IPS DF 4.7 (cell line): ENCODE measurements at regions not wholly inside any gene's neighbourhood (a gene's known extent, or its start where the extent isn't known, plus 50 kb on each side); places are given as distances from the start of the nearest gene placed in this dataset.
A peak's percentile ranks its signal among the peaks of the same experiment; 100 is the strongest.

ENCODE experiments used
- DNase-seq: peaks from one replicate; pipeline ENCODE4 v3.0.0-alpha.2; 2013; ENCODE audit warnings: low spot score; ENCODE audit errors: extremely low read depth

DNA sequence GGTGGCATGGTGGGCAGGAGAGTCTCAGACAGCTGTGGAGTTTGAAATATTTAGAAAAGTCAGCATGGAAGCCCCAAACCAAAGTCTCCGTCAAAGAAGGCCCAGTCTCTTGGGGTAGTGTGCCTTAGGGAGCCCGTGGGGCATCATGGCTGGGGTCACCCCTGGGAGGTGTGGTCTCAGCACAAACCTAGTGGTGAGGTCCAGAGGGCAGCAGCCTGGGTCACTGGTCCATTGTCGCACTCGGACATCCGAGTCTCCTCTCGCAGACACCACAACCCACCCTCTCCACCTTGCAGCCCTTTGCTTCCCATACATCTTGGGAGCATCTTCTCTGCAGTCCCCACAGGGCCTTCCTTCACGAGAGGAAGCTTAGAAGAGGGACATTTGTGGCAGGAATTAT is 588.0 kb upstream of the TMEM132C start:
- no peak for DNase-seq

DNA sequence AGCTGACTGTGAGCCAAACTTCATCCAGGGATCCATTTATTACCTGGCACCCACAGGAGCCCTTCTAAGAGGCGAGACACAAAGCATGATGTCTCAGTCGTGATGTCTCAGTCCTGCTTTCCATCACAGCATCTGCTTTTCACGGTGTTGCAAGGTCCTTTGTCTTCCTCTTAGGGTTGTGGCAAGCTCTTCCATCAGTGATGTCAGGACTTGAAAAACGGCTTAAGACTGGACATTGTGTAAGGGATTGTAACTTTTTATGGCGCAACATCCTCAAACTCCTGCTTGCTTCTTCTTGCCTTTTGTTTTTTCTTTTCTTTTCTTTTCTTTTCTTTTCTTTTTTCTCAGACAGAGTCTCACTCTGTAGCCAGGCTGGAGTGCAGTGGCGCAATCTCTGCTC is 586.5 kb upstream of the TMEM132C start:
- no peak for DNase-seq

DNA sequence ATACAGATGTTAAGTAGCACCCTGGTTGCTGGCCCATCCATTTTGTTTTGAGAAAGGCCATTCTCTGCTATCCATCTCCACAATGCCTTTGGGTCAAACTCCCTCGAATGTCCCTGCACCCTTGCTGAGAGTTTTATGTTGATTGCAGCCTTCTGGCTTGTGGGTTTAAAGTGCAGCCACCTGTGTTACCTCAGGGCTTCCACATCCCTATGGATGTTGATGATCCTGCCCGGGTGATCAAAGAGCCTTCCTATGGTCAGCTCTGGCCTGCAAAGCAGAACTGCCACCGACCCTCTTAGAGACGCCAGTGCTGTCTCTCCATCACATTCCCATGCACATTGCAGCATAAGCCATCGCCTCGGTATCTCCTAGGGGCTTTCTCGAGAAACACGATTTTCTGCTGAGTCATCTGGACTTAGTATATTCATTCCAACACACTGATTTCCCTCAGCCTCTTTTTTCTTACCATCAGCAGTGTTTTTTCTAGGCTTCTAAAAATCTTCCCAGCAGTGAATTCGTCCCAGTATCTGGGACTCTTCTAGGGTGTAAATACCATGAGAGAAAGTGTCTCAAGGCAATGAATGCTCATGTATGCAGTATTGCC is 585.7 kb upstream of the TMEM132C start:
- no peak for DNase-seq

DNA sequence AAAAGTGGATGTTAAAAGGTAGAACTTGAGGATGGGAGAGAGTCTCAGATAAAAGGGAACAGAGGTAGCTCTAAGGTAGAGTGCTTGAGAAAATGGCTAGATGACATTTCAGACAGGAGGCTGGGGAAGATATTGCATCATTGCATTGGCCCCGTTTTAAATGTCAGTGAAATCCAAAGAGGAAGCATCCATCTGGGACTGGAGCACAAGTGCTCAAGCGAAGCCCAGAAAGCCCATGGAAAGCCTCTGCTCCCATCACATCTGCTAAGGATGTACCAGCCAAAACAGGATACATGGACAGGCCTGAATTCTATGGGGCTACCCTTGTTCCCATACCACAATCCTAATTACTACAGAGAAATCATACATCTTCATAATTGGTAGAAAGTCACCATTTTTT is 581.5 kb upstream of the TMEM132C start:
- no peak for DNase-seq

DNA sequence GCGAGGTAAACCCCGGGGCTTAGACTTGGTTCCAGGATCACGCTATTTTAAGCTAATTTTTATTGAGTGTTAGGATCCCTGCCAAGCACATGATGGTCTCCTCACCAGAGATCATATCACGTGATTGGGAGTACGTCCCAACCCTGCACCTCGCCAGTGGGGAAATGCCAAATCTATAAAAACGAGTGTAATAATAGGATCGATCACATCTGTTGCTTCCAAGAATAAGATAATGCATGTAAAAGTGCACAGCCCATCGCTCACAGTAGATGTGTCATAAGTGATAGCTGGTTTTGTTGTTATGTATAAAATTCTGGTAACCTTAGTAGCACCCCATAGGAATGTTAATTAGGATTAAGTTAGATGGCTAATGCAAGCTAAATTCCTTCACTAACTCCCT is 581.0 kb upstream of the TMEM132C start:
- DNase-seq: no peak

DNA sequence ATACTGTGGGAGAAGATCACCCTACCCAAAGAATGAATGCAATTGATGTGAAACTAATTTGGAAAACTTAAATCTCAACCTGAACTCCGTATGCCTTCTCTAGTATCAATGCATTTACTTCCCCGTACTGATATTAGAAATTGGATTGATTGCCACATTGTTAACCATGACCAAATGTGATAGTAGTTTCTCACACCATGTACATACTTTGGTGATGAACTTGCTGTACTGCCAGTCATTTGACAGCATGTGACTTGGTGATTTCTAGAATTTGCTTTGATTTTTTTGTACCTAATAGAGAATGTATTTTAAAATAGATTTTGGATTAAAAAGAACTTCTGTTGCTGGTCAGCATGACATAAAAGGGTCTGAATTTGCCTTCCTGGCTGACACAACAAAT is 579.8 kb upstream of the TMEM132C start:
- no peak for DNase-seq

DNA sequence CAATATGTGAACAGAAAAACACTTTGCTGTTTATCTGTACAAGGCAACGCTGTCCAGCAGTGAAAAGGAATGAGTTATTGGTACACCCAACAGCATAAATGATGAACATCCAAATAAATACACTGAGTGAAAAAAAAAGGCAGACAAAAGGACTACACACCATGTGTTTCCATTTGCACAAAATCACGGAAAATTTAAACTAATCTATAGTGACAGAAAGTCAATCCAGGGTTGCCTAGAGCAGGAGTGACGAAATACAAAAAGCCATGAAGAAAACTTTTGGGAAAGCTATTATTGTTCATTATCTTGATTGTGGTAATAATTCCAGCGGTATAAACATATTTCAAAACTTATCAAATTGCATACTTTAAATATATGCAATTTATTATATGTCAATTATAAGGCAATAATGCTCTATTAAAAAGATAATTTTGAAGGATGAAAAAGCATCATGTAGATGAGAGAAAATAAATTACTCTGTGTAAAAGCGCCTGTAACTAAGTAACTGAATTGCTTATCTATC is 578.0 kb upstream of the TMEM132C start:
- DNase-seq: no peak

DNA sequence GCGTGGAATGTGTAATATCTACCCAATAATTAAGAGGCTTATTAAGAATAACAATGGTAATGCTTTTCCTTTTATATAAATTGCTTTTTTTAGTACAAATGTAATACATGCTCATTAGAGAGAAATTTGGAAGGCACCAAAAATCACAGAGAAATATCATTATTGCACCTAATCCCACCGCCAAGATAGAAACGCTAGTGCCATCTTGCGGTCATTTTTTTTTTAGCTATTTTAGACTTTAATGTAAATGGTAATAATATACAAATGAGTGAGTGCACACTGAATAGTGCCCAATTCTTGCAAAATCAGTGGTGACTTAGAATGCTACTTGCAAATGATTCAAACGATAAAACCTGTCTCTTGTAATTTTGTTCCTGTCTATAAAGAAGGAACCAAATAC is 576.8 kb upstream of the TMEM132C start:
- DNase-seq: no peak

DNA sequence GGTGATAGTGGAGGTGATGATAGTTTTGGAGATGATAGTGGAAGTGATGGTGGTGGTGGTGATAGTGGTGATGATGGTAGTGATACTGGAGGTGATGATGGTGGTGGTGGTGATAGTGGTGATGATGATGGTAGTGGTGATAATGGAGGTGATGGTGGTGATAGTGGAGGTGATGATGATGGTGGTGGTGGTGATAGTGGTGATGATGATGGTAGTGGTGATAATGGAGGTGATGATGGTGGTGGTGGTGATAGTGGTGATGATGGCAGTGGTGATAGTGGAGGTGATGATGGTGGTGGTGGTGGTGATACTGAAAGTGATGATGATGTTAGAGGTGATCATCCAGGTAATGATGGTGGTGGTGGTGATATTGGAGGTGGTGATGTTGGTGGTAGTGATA is 570.0 kb upstream of the TMEM132C start:
- DNase-seq: no peak

DNA sequence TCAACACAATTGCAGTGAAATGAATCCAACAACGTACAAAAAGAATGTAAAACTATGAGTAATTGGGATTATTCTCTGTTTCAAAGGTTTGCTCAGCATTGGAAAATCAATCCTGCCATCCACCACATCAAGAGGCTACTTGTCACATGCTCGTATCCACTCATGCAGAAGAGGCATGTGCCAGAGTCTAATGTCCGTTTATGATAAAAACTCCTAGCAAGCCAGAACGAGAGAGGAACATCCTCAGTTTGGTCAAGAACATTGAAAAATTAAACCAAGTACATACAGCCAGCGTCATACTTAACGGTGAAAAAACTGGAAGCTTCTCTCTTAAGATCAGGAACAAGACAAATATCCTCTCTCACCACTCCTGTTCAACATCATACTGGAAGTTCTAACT is 563.9 kb upstream of the TMEM132C start:
- DNase-seq: no peak

DNA sequence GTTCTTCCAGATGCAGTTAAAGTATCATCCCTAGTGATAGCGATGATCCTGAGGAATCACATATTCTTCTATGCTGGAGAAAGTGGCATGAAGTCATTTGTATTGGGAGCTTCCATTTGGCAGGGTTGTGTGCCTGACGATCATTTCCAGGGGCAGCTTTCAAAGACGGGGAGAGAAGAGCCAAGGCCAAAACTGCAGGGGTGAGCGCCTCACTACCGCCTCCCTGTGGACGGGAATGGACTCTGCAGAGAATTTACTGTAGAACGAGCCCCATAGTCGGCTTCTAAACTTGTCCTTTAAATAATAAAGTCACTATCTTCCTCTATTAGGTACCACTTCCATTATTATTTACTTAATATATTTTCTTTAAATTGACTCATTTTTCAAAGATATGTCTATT is 555.9 kb upstream of the TMEM132C start:
- peak; percentile 16 for DNase-seq

DNA sequence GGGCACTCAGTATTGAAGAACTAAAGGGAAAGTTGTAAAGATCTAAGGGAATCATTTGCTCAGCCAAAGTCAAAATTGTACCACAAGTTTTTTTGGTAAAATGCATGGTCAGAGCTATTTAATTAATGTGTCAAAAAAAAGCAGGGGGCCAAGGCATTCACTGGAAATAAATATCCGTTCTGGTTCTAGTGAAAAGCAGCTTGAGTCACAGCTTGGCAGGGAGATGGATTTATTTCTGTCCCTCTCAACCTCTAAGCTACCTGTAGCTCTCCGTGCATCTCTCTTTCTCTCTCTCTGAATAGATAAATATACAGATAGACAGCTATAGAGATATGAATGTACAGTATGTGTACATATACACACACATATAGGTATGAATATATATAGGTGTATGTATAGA is 554.4 kb upstream of the TMEM132C start:
- no peak for DNase-seq

DNA sequence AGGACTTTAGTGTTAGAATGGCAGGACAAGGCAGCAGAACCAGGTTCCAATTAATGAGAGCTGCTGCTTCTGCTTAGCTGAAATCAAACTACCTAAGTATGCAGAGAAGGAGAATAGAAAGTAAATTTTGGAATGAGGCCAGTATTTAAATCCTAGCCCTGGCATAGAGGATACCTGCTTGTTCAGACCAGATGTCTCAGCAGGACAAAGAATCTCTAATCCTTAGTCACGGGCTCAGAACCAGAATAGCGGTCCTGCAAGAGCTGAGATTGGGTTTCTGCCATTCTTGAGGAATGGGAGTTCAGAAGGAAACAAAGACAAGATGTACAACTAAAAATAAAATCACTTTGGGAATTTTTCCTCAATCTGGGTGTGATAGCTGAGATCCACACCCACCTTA is 550.8 kb upstream of the TMEM132C start:
- DNase-seq: no peak

DNA sequence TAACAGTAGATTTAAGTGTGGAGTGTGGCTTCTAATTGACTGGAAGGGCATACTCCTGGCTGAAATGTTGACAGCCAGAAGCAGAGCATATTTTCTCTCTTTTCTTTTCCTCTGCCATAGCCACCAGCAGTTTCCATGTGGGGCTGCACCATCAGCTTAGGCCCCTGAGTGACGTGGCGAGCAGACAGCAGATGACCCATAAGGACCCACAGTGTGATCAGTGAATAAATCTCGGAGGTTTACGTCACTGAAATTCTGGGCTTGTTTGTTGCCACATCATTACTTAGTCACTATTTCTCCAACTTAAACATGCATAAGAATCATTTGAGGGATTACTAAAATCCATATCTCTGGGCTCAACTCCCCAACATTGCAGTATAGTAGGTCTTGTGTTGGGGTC is 549.7 kb upstream of the TMEM132C start:
- no peak for DNase-seq

DNA sequence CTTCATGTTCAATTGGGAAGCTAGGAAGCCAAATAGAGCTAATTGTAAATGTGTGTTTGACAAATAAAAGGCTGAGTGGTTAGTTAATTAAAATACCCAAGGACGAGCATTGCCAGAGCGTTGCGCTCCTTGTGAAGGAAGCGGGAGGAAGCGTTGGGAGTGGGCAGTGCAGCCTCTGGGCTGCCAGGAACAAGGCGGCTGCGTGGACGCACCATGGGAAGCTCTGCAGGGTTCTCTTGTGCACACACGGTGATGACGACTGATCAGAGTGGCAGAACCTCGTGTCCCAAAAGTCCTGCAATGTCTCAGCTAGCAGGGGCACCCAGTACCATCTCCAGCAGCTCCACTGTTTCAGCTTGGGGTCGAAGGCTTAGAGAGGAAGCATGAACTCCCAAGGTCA is 546.6 kb upstream of the TMEM132C start:
- DNase-seq: no peak

DNA sequence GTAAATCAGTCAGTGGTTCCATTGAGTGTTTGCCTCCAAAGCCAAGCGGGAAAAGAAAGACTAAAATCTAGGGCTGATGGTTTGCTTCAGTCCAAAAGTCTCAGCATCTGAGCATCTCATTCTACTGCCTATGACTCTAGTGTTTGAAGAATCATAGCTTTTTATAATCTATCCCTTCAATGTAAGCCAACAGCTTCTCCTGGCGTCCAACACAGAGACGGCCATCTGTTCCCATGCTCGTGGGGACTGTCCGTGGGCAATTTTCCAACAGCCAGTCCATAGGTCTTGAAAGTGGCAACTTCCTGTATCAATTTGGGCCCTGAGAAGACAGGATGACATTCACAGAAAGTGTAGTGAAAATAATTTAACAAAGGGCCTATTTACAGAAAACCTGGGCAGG is 544.4 kb upstream of the TMEM132C start:
- DNase-seq: no peak

DNA sequence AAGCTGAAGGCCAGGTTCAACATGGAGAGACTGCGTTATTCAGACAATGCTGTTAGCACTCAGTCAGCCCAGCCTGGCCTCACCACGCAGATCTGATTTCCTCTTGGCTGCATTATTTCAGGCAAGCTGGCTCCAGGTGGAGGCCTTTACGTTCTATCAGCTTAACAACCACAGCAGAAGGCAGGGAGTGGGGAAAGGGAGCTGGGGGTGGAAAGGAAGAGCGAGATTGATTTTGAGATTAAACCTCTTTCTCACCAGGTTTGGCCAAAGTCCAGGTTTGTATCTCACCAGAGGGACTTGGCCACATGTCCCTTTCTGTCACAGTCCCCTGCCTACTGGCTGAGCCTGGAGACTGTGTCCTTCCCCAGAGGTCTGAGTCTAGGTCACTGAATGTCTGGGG is 543.7 kb upstream of the TMEM132C start:
- DNase-seq: no peak

DNA sequence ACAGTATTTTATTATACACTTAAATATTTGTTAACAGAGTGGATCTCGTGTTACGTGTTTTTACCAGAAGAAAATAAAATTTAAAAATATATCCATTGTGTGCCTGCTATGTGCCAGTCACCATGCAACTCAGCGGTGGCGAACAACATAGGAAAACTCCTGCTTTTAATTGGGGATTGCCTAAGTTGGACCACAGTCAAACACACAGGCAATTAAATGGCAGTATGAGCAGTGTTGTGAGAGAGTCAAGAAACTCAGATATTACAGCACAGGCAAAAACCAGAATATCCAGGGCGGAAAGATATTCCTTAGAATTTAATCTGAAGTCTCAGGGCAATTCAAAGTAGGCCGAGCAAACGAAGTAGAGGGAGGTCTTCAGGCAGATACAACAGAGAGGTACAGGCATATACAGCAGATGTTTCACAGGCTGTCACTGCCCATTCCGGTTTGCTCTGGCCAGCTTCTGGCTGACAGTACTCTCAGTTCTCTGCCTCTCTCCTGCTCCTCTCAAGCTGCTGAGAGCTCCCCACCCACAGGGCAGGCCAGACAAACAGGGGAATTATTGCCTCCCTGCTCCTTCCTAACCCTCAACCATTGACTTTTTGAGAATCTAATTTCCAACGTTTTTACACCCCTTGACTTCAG is 540.2 kb upstream of the TMEM132C start:
- DNase-seq: no peak

DNA sequence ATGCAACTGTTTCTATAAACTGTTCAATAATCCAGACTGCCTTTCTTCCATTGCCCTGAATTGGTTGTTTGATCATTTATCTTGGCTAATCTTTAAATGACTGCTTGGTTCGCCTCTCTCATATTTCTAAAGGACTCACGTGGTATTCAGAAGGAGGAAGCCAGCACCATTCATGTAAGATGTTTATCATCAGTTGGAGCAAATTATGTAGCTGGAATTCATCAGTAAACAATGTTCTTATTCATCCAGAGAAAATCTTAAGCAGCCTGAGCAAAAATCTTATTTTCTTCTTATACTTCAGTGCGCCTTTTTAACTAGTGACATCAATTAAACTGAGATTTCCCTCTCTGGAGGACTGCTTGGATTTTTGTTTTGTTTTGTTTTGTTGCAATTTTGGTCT is 538.7 kb upstream of the TMEM132C start:
- DNase-seq: no peak

DNA sequence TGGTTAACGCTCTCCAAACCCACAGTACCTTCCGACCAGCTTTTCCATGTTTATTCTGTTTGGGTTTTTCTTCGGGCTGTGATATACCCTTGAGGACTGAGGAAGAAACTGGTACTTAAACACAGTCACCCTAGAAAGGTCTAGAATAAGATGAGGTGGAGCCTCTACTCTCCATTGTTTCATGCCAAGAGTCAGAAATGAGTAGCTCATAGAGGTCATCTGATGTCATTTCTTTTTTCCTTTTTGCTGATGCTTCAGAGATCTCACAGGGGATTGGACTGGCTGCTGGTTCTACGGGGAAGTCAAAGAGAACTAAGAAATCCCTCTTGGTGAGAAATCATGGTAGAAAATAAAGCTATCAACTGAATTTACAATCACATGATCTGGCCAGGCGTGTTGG is 538.2 kb upstream of the TMEM132C start:
- no peak for DNase-seq

DNA sequence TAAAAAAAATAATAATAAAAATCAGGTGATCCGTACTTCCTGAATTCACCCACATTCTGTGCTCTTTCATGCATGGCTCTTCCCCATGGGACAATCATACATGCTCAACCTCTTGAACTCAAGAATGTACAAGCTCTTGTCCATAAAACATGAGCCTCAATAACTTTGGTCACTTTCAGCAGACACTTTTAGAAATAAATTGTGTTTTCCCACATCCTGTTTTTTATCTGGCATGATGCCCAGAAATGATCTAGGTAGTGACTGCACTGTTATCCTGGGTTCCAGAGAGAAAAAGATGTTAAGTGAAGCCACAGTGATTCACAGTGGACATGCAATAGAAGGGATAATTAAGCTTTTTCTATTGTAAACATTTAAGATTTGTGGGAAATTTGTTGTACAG is 537.6 kb upstream of the TMEM132C start:
- no peak for DNase-seq

DNA sequence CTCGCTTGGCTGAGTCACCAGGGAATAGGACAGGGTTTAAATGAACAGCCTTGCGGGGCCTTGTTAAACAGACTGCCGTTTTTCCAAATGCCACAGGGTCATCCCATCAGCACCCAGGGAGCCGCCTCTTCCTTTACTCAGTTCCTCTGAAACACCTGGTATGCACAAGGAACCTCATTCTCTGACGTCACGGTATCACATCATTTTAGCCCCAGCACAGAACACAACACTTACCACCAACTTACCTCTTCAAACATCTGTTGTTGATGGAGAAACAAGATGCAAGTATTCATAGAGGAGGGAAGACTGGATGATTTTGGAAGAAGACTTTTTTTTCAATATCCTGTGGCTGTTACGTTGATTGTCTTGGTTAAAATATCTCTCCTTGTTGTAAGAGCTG is 535.3 kb upstream of the TMEM132C start:
- DNase-seq: no peak

DNA sequence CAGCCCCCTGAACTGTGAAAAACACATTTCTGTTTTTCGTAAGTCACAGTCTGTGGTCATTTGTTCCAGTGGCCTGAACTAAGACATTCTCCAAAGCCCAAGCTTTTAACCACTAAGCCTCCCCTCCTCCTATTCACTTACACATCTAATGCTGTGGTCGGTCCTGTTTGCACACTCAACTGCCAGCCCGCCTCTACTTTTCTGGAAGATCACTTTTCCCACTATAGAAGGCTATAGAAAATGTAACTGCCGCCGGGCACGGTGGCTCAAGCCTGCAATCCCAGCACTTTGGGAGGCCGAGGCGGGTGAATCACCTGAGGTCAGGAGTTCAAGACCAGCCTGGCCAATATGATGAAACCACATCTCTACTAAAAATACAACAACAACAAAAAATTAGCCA is 524.7 kb upstream of the TMEM132C start:
- no peak for DNase-seq
